Endothelial cell of umbilical vein (primary cell): ENCODE measurements at regions not wholly inside any gene's neighbourhood (a gene's known extent, or its start where the extent isn't known, plus 50 kb on each side); places are given as distances from the start of the nearest gene placed in this dataset.

Experiments used
- BruUV-seq: library from RNA; stranded (reverse); fragments of 400-500 nt; replicated peaks from 2 replicates; lab custom pipeline; 2021; lab: Mats Ljungman, UMichigan
- CTCF ChIA-PET: fragments of 300-600, 350-600 bp; sonication (Branson Sonifier 250); formaldehyde crosslinking; loops from one replicate; lab custom pipeline; 2021; ENCODE audit warnings: antibody characterized with exemption, inconsistent platforms; lab: Charles Lee
- POLR2A ChIA-PET: fragments of 300-600, 350-600 bp; sonication (Branson Sonifier 250); formaldehyde crosslinking; loops from one replicate; lab custom pipeline; 2021; ENCODE audit warnings: antibody characterized with exemption, inconsistent platforms; lab: Charles Lee
- DNase-seq: peaks from one replicate; pipeline ENCODE4 v3.0.0-alpha.2; 2011; ENCODE audit warnings: low read depth, low spot score
- FAIRE-seq: peaks from 2 replicates; lab custom pipeline; 2011; peaks lifted over from hg19 to GRCh38; lab: Jason Lieb, UNC
- H2AFZ ChIP-seq: 2 replicates; pipeline ENCODE4 v1.6.0; 2012; ENCODE audit warnings: low read depth, low read length, control low read depth, inconsistent platforms
- H3K27ac ChIP-seq: 2 replicates; pipeline ENCODE4 v1.5.1; 2011; ENCODE audit warnings: low read depth, mild to moderate bottlenecking, control low read depth, low read length, moderate library complexity; ENCODE audit not compliant: insufficient read depth
- H3K27me3 ChIP-seq, 2 experiments: 2 replicates each; pipeline versions ENCODE4 v1.6.0 to v1.6.1; 2011; ENCODE audit warnings: low read length in 2 of 2, mixed read lengths in 1 of 2; ENCODE audit not compliant: control insufficient read depth in 2 of 2, insufficient read depth in 2 of 2
- H3K36me3 ChIP-seq, 2 experiments: 2 replicates in 1 of 2; 3 replicates in 1 of 2; pipeline ENCODE4 v1.5.1; 2011; ENCODE audit warnings: low read length in 2 of 2, mild to moderate bottlenecking in 1 of 2, moderate library complexity in 1 of 2; ENCODE audit not compliant: control insufficient read depth in 2 of 2, insufficient read depth in 2 of 2; ENCODE audit errors: extremely low read depth in 1 of 2
- H3K4me1 ChIP-seq: 3 replicates; pipeline ENCODE4 v1.5.1; 2011; ENCODE audit warnings: mild to moderate bottlenecking, low read length; ENCODE audit not compliant: control insufficient read depth, insufficient read depth; ENCODE audit errors: extremely low read depth
- H3K4me2 ChIP-seq: 2 replicates; pipeline ENCODE4 v1.6.1; 2011; ENCODE audit warnings: low read length, control low read depth, mixed read lengths; ENCODE audit not compliant: insufficient read depth
- H3K4me3 ChIP-seq, 3 experiments: fragments of 200-600 bp in 1 of 3; sonication (generic), shearing (Covaris generic) in 1 of 3; replicated peaks in 1 of 3; 2 replicates each; pipeline ENCODE4 v1.5.1; 2011 to 2016; ENCODE audit warnings: control low read depth in 3 of 3, low read length in 3 of 3, mild to moderate bottlenecking in 2 of 3, inconsistent platforms in 1 of 3, low read depth in 1 of 3, moderate library complexity in 1 of 3; ENCODE audit not compliant: insufficient read depth in 1 of 3
- H3K79me2 ChIP-seq: 2 replicates; pipeline ENCODE4 v1.6.0; 2012; ENCODE audit warnings: low read length, inconsistent platforms; ENCODE audit not compliant: control insufficient read depth, insufficient read depth
- H3K9ac ChIP-seq: replicated peaks from 2 replicates; pipeline ENCODE3; 2011; ENCODE audit warnings: low read length, control low read depth; ENCODE audit not compliant: insufficient read depth; ENCODE audit errors: extremely low read depth
- H3K9me1 ChIP-seq: replicated peaks from 3 replicates; pipeline ENCODE4 v1.6.0; 2011; ENCODE audit warnings: mild to moderate bottlenecking, low read length; ENCODE audit not compliant: control insufficient read depth, insufficient read depth; ENCODE audit errors: extremely low read depth
- H3K9me3 ChIP-seq: replicated peaks from 2 replicates; pipeline ENCODE4 v1.5.1; 2012; ENCODE audit warnings: low read length, inconsistent platforms; ENCODE audit not compliant: control insufficient read depth, insufficient read depth
- H4K20me1 ChIP-seq: replicated peaks from 2 replicates; pipeline ENCODE3; 2011; ENCODE audit warnings: mild to moderate bottlenecking, low read length; ENCODE audit not compliant: control insufficient read depth, insufficient read depth; ENCODE audit errors: extremely low read depth
- CTCF ChIP-seq, 2 donors: IDR thresholded peaks; 1 replicate in 1 of 2; 2 replicates in 1 of 2; pipeline ENCODE4 v1.5.1; 2011; ENCODE audit warnings: low read length in 2 of 2, mild to moderate bottlenecking in 2 of 2, moderate library complexity in 2 of 2, control low read depth in 1 of 2, inconsistent platforms in 1 of 2, low read depth in 1 of 2; ENCODE audit not compliant: insufficient read depth in 1 of 2; ENCODE audit errors: extremely low read depth in 1 of 2
- EZH2 ChIP-seq: IDR thresholded peaks from 2 replicates; pipeline ENCODE4 v1.6.1; 2012; ENCODE audit warnings: borderline replicate concordance, low read depth, mild to moderate bottlenecking, moderate library complexity, low read length, inconsistent platforms; ENCODE audit not compliant: severe bottlenecking
- FOS ChIP-seq: IDR thresholded peaks from 2 replicates; pipeline ENCODE4 v1.6.1; 2011; ENCODE audit warnings: mild to moderate bottlenecking, low read length, moderate library complexity, borderline replicate concordance; ENCODE audit not compliant: insufficient read depth
- GATA2 ChIP-seq: IDR thresholded peaks from 2 replicates; pipeline ENCODE4 v1.7.0; 2011; ENCODE audit warnings: low read depth, mild to moderate bottlenecking, moderate library complexity, mixed read lengths, low read length; ENCODE audit not compliant: insufficient read length, insufficient read depth
- JUN ChIP-seq: IDR thresholded peaks from 2 replicates; pipeline ENCODE4 v1.6.1; 2011; ENCODE audit warnings: borderline replicate concordance, low read depth; ENCODE audit not compliant: insufficient read length, insufficient read depth
- MAX ChIP-seq: IDR thresholded peaks from 2 replicates; pipeline ENCODE4 v1.6.1; 2011; ENCODE audit not compliant: insufficient read depth, insufficient read length
- MYC ChIP-seq: IDR thresholded peaks from one replicate; pipeline ENCODE4 v1.6.1; 2011; ENCODE audit warnings: mild to moderate bottlenecking, low read depth, low read length
- POLR2A ChIP-seq: IDR thresholded peaks from 2 replicates; pipeline ENCODE4 v1.6.1; 2012; ENCODE audit warnings: low read depth, mild to moderate bottlenecking, control low read depth, low read length
- POLR2AphosphoS5 ChIP-seq: IDR thresholded peaks from 2 replicates; pipeline ENCODE4 v1.6.1; 2012; ENCODE audit warnings: low read depth, mild to moderate bottlenecking, control low read depth, low read length, moderate library complexity; ENCODE audit not compliant: insufficient read depth
- dilution Hi-C: fragments of 300-500 bp; cut with MboI; formaldehyde crosslinking; loops from one replicate; pipeline ENCODE4 v1.15.0; 2019; ENCODE audit warnings: low sequenced_read_pairs; ENCODE audit not compliant: extremely low pct_ligation_motif_present
- intact Hi-C: fragments of 100-400 bp; cut with micrococcal nuclease; formaldehyde crosslinking; loops from one replicate; pipeline ENCODE4 v1.10.0; 2022

- dilution Hi-C loops, result no loop called here
Measured at GRCh38 chr2:15794608-15795134, 145.7 kb upstream of the MYCN start.

More at GRCh38 chr2:15794608-15795134, 145.7 kb upstream of the MYCN start:
- H3K9me3 ChIP-seq, result no peaks in the 10 kb centered on the region
- BruUV-seq, result no TSS peak
- no peaks in the 10 kb centered on the region for H3K27me3 ChIP-seq
- H2AFZ ChIP-seq, result no peak overlapping the region
- H3K9ac ChIP-seq, result no peak overlapping the region
- intact Hi-C loops, result no loop called here
- no peak for DNase-seq
- no peaks in the 10 kb centered on the region for H3K36me3 ChIP-seq
- no peak overlapping the region for H3K27ac ChIP-seq
- no peaks in the 10 kb centered on the region for H3K4me1 ChIP-seq
- H4K20me1 ChIP-seq, result no peaks in the 10 kb centered on the region
- H3K4me3 ChIP-seq, result no peak overlapping the region
- no peak for TF ChIP-seq MYC
- TF ChIP-seq GATA2, result no peak
- TF ChIP-seq FOS, result no peak
- no peak for TF ChIP-seq JUN
- no peak for TF ChIP-seq EZH2
- TF ChIP-seq POLR2AphosphoS5, result no peak
- no peak for TF ChIP-seq CTCF (IDR thresholded peaks at IDR 0.05; ENCODE audit: extremely low read depth in 1 of 2, insufficient read depth in 1 of 2, low read depth in 1 of 2, low read length in 2 of 2)
- TF ChIP-seq MAX, result no peak
- no peak for TF ChIP-seq POLR2A
- no peak overlapping the region for H3K4me2 ChIP-seq
- ChIA-PET CTCF (no interaction called here), POLR2A (no interaction called here)
- H3K9me1 ChIP-seq, result no peaks in the 10 kb centered on the region
- no peaks in the 10 kb centered on the region for H3K79me2 ChIP-seq
- no peak for FAIRE-seq
